HTR-8/SVneo (cell line): ENCODE measurements at regions not wholly inside any gene's neighbourhood (a gene's known extent, or its start where the extent isn't known, plus 50 kb on each side); places are given as distances from the start of the nearest gene placed in this dataset.

Source experiments
- DNase-seq: peaks from one replicate; pipeline ENCODE4 v3.0.0; 2011; ENCODE audit warnings: low spot score, mixed read lengths; ENCODE audit not compliant: insufficient read length
- FAIRE-seq: peaks from 2 replicates; lab custom pipeline; 2011; peaks lifted over from hg19 to GRCh38; lab: Jason Lieb, UNC

- FAIRE-seq: no peak
- DNase-seq: no peak
Observed at GRCh38 chr14:34009956-34010355, 59.1 kb upstream of the EGLN3 start.

GRCh38 chr14:34007902-34008301 lies 57.0 kb upstream of the EGLN3 start:
- no peak for FAIRE-seq
- DNase-seq: no peak

DNA sequence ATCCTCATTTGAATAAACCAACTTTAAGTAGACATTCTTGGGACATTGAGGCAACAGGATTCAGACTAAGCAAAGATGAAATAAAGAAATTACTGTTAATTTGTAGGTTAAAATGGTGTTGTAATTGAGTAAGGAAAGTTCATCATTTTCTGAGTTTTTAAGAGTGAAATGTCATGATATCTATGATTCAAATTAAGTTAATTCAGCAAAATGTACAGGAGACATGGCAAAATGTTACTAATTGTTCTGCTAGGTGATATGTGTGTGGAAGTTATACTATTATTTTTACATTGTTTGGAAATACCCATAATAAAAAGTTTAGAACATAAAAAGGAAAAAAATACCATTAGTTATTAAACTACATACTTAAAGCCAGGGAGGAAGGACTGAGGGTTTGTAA lies 55.0 kb upstream of the EGLN3 start:
- DNase-seq (no peak), FAIRE-seq (no peak)

DNA sequence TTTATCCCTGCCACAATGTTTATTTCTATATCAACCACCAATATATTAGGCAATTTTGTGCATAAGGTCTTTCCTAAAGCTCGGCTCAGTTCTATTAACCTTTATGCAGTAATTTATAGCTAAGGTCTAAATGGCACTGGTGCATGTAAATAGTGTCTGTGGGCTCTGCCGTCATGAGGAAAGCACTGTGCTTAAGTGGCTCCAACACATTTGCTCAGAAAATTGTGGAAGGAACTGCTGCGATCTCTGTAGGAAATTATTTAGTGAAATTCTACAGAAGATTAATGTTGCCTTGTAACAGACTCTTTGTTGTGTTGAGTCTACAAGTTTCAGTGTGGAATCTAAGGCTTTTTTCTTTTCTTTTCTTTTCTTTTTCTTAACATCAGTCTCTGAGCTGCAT lies 54.0 kb upstream of the EGLN3 start:
- DNase-seq: no peak
- no peak for FAIRE-seq

- FAIRE-seq (no peak), DNase-seq (no peak)
Observed at GRCh38 chr14:34003691-34004090, 52.8 kb upstream of the EGLN3 start.

DNA sequence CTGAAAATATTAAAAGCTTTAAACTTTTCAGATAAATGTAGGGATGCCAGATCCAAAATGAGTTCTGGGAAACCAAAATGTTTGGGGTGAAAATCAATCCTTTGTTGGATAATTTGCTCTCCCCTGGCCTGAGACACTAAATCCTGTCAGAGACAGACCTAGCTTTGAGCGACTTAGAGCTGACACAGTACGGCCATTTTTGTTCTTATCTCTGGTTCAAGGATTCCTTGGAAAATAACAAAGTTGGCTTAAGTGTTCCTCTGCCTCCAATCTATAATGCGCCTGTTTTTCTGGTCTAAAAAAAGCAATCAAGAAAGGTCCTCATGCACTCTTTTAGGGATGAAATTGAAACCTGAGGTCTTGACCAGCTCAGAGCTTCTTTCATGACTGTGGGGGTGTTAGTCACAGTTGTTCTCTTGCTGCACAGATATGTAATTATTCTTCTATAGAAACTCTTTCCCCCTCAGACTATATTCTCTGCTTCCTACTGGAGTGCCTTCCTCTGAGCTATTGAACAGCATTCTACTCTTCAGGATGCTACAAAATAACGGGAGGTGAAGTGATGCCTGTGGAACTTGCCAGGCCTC lies 52.3 kb upstream of the EGLN3 start:
- DNase-seq: no peak
- FAIRE-seq: no peak
